Keratinocyte (primary cell): ENCODE measurements at regions not wholly inside any gene's neighbourhood (a gene's known extent, or its start where the extent isn't known, plus 50 kb on each side); places are given as distances from the start of the nearest gene placed in this dataset.
A peak's percentile ranks its signal among the peaks of the same experiment; 100 is the strongest.

Source experiments
- DNase-seq: peaks from one replicate; pipeline ENCODE4 v3.0.0-alpha.2; 2011; ENCODE audit warnings: low read depth, missing footprints, low spot score
- FAIRE-seq: peaks from 2 replicates; lab custom pipeline; 2011; peaks lifted over from hg19 to GRCh38; lab: Jason Lieb, UNC
- H2AFZ ChIP-seq: 2 replicates; pipeline ENCODE4 v1.6.0; 2012; ENCODE audit warnings: low read length, control low read depth, inconsistent platforms; ENCODE audit not compliant: control insufficient read depth
- H3K27ac ChIP-seq: 2 replicates; pipeline ENCODE4 v1.5.1; 2011; ENCODE audit warnings: low read length; ENCODE audit not compliant: control insufficient read depth, insufficient read depth
- H3K27me3 ChIP-seq: 3 replicates; pipeline ENCODE4 v1.6.0; 2011; ENCODE audit warnings: low read length; ENCODE audit not compliant: control insufficient read depth, insufficient read depth; ENCODE audit errors: extremely low read depth
- H3K36me3 ChIP-seq, 2 experiments: 2 replicates in 1 of 2; 3 replicates in 1 of 2; pipeline ENCODE4 v1.5.1; 2011; ENCODE audit warnings: low read length in 2 of 2, mild to moderate bottlenecking in 1 of 2; ENCODE audit not compliant: control insufficient read depth in 2 of 2, insufficient read depth in 2 of 2; ENCODE audit errors: extremely low read depth in 1 of 2
- H3K4me1 ChIP-seq: 3 replicates; pipeline ENCODE4 v1.5.1; 2011; ENCODE audit warnings: low read length; ENCODE audit not compliant: control insufficient read depth, insufficient read depth; ENCODE audit errors: extremely low read depth
- H3K4me2 ChIP-seq: 3 replicates; pipeline ENCODE4 v1.6.0; 2011; ENCODE audit warnings: low read depth, low read length; ENCODE audit not compliant: control insufficient read depth, insufficient read depth; ENCODE audit errors: extremely low read depth
- H3K4me3 ChIP-seq, 3 experiments: fragments of 200-600 bp in 1 of 3; sonication (generic) in 1 of 3; 2 replicates in 2 of 3; 3 replicates in 1 of 3; pipeline ENCODE4 v1.5.1; 2011 to 2016; ENCODE audit warnings: low read length in 3 of 3, mild to moderate bottlenecking in 3 of 3, control low read depth in 2 of 3, inconsistent platforms in 1 of 3, low read depth in 1 of 3, mixed read lengths in 1 of 3, mixed run types in 1 of 3, moderate library complexity in 1 of 3; ENCODE audit not compliant: control insufficient read depth in 2 of 3, insufficient read depth in 2 of 3; ENCODE audit errors: extremely low read depth in 1 of 3
- H3K79me2 ChIP-seq: 2 replicates; pipeline ENCODE4 v1.6.0; 2012; ENCODE audit warnings: low read length; ENCODE audit not compliant: control insufficient read depth, insufficient read depth
- H3K9ac ChIP-seq: 3 replicates; pipeline ENCODE4 v1.6.0; 2011; ENCODE audit warnings: low read length; ENCODE audit not compliant: control insufficient read depth, insufficient read depth; ENCODE audit errors: extremely low read depth
- H3K9me1 ChIP-seq: 3 replicates; pipeline ENCODE4 v1.6.0; 2011; ENCODE audit warnings: low read length; ENCODE audit not compliant: control insufficient read depth, insufficient read depth; ENCODE audit errors: extremely low read depth
- H3K9me3 ChIP-seq: 2 replicates; pipeline ENCODE4 v1.5.1; 2012; ENCODE audit warnings: low read depth, low read length; ENCODE audit not compliant: control insufficient read depth
- H4K20me1 ChIP-seq: 3 replicates; pipeline ENCODE4 v1.6.0; 2011; ENCODE audit warnings: low read length; ENCODE audit not compliant: control insufficient read depth, insufficient read depth; ENCODE audit errors: extremely low read depth
- CTCF ChIP-seq, 3 experiments: IDR thresholded peaks in 1 of 3; conservative IDR thresholded peaks in 1 of 3; optimal IDR thresholded peaks in 1 of 3; 2 replicates in 2 of 3; 3 replicates in 1 of 3; pipeline versions ENCODE3 to v1.5.1; 2011; ENCODE audit warnings: low read length in 3 of 3, mild to moderate bottlenecking in 3 of 3, moderate library complexity in 2 of 3, control low read depth in 1 of 3, inconsistent platforms in 1 of 3; ENCODE audit not compliant: insufficient read depth in 2 of 3; ENCODE audit errors: extremely low read depth in 1 of 3
- EZH2 ChIP-seq: IDR thresholded peaks from one replicate; pipeline ENCODE4 v1.6.1; 2012; ENCODE audit warnings: inconsistent platforms, mild to moderate bottlenecking, low read length, moderate library complexity
- dilution Hi-C: fragments of 300-500 bp; cut with MboI; formaldehyde crosslinking; loops from one replicate; pipeline ENCODE4 v1.7.0; 2020; ENCODE audit warnings: low sequenced_read_pairs; ENCODE audit not compliant: extremely low pct_ligation_motif_present

GRCh38 chr2:150552041-150552820 lies 64.8 kb upstream of the RND3 start:
- FAIRE-seq = peak; percentile 5
- Histone ChIP-seq H3K9me3 (no peaks in the 10 kb centered on the region), H3K79me2 (no peaks in the 10 kb centered on the region), H4K20me1 (no peaks in the 10 kb centered on the region), H3K4me2 (peak overlapping the region; percentile 25), H3K36me3 (no peaks in the 10 kb centered on the region), H3K4me1 (peaks cover 13% of the 10 kb centered on the region), H3K4me3 (no peak overlapping the region), H3K27me3 (no peaks in the 10 kb centered on the region), H3K9me1 (no peaks in the 10 kb centered on the region), H2AFZ (peak overlapping the region; percentile 35), H3K27ac (no peak overlapping the region), H3K9ac (no peak overlapping the region)
- dilution Hi-C loops = no loop called here
- no peak for DNase-seq
- TF ChIP-seq EZH2 (no peak), CTCF (optimal IDR thresholded peaks at IDR 0.05 in 1 of 3, IDR thresholded peaks at IDR 0.05 in 1 of 3, conservative IDR thresholded peaks at IDR 0.05 in 1 of 3; ENCODE audit: extremely low read depth in 1 of 3, insufficient read depth in 2 of 3, low read length in 3 of 3) (no peak)

- TF ChIP-seq CTCF (optimal IDR thresholded peaks at IDR 0.05 in 1 of 3, IDR thresholded peaks at IDR 0.05 in 1 of 3, conservative IDR thresholded peaks at IDR 0.05 in 1 of 3; ENCODE audit: extremely low read depth in 1 of 3, insufficient read depth in 2 of 3, low read length in 3 of 3) = no peak
- Histone ChIP-seq H3K9ac (no peak overlapping the region), H3K4me3 (no peak overlapping the region), H3K9me3 (no peaks in the 10 kb centered on the region), H4K20me1 (no peaks in the 10 kb centered on the region), H3K27ac (no peak overlapping the region), H3K4me1 (peaks cover 13% of the 10 kb centered on the region), H2AFZ (no peak overlapping the region), H3K4me2 (no peak overlapping the region), H3K27me3 (no peaks in the 10 kb centered on the region), H3K36me3 (no peaks in the 10 kb centered on the region), H3K79me2 (no peaks in the 10 kb centered on the region), H3K9me1 (no peaks in the 10 kb centered on the region)
- DNase-seq (no peak), FAIRE-seq (peak; percentile 58)
- dilution Hi-C loops = no loop called here
Observed at GRCh38 chr2:150549381-150549780, 61.9 kb upstream of the RND3 start.
